ENCODE measurements at regions not wholly inside any gene's neighbourhood (a gene's known extent, or its start where the extent isn't known, plus 50 kb on each side); places are given as distances from the start of the nearest gene placed in this dataset.

DNA sequence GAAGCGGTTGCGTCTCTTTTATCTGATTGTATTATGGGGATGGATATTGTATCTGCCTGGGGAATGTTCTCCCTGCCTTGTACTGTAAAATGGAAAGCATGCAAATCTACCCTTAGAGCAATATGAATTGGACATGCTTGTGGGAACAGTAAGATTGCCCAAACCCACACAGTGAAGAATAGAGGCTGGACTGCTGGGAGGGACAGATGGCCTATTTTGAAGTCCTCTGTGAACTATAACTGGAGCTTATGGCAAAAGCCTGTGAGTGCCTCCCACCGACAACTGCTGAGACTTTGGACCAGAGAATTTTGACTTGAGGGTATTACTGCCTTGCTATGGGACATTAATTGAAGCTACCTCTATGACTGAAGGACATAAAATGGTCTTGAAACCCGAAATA is 168.9 kb downstream of the ERCC6L2 start:
- TF ChIP-seq EZH2 (IDR thresholded peaks at IDR 0.05; ENCODE audit: borderline replicate concordance, low read length), result no peak
- TF ChIP-seq, protein P1, sequence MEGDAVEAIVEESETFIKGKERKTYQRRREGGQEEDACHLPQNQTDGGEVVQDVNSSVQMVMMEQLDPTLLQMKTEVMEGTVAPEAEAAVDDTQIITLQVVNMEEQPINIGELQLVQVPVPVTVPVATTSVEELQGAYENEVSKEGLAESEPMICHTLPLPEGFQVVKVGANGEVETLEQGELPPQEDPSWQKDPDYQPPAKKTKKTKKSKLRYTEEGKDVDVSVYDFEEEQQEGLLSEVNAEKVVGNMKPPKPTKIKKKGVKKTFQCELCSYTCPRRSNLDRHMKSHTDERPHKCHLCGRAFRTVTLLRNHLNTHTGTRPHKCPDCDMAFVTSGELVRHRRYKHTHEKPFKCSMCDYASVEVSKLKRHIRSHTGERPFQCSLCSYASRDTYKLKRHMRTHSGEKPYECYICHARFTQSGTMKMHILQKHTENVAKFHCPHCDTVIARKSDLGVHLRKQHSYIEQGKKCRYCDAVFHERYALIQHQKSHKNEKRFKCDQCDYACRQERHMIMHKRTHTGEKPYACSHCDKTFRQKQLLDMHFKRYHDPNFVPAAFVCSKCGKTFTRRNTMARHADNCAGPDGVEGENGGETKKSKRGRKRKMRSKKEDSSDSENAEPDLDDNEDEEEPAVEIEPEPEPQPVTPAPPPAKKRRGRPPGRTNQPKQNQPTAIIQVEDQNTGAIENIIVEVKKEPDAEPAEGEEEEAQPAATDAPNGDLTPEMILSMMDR (IDR thresholded peaks at IDR 0.05; ENCODE audit: low read length), result no peak
